ENCODE measurements at regions not wholly inside any gene's neighbourhood (a gene's known extent, or its start where the extent isn't known, plus 50 kb on each side); places are given as distances from the start of the nearest gene placed in this dataset.

GRCh38 chr3:152717252-152717651 is 117.7 kb upstream of the P2RY1 start (continued):
- TF ChIP-seq EZH2 (IDR thresholded peaks at IDR 0.05) = no peak
- TF ChIP-seq SIN3A (IDR thresholded peaks at IDR 0.05; ENCODE audit: low read depth) = no peak
- no peak for TF ChIP-seq TCF7L2 (IDR thresholded peaks at IDR 0.05; ENCODE audit: borderline replicate concordance, extremely low read depth, insufficient read depth, insufficient read length)
- TF ChIP-seq POLR2A (IDR thresholded peaks at IDR 0.05; ENCODE audit: borderline replicate concordance, extremely low read depth, insufficient read depth, insufficient read length) = no peak
- TF ChIP-seq ELF1 (IDR thresholded peaks at IDR 0.05; ENCODE audit: borderline replicate concordance, low read depth) = no peak
- no peak for TF ChIP-seq MAX (IDR thresholded peaks at IDR 0.05)
- TF ChIP-seq CBX3 (IDR thresholded peaks at IDR 0.05; ENCODE audit: low read depth) = no peak

GRCh38 chr3:152718810-152719209 is 116.1 kb upstream of the P2RY1 start:
- peaks cover 0 to 8% of the 10 kb centered on the region in 2 experiments; a peak in 2 of 4 replicates for H3K4me1 ChIP-seq (ENCODE audit: control insufficient read depth in 1 of 2, insufficient read depth in 2 of 2, low read length in 2 of 2)
- TF ChIP-seq EGR1 (IDR thresholded peaks at IDR 0.05; ENCODE audit: low read depth) (no peak), YY1 (IDR thresholded peaks at IDR 0.05; ENCODE audit: extremely low read depth, insufficient replicate concordance, low read depth, low read length) (no peak), RAD21 (IDR thresholded peaks at IDR 0.05; ENCODE audit: low read depth) (no peak), ZBTB33 (IDR thresholded peaks at IDR 0.05; ENCODE audit: extremely low read depth, insufficient replicate concordance, low read length) (no peak), POLR2AphosphoS5 (IDR thresholded peaks at IDR 0.05; ENCODE audit: low read depth, low read length) (no peak), CBX3 (IDR thresholded peaks at IDR 0.05; ENCODE audit: low read depth) (no peak), MAX (IDR thresholded peaks at IDR 0.05) (no peak), ATF3 (IDR thresholded peaks at IDR 0.05) (no peak), JUND (IDR thresholded peaks at IDR 0.05) (no peak), SRF (IDR thresholded peaks at IDR 0.05; ENCODE audit: low read depth) (no peak), CEBPB (IDR thresholded peaks at IDR 0.05; ENCODE audit: low read depth) (no peak), FOSL1 (IDR thresholded peaks at IDR 0.05; ENCODE audit: low read depth) (no peak), EZH2 (IDR thresholded peaks at IDR 0.05) (no peak), CTCF (IDR thresholded peaks at IDR 0.05 in 2 of 3, conservative IDR thresholded peaks at IDR 0.05 in 1 of 3; ENCODE audit: borderline replicate concordance in 1 of 3, insufficient read depth in 1 of 3, low read depth in 2 of 3, low read length in 2 of 3) (no peak), REST (IDR thresholded peaks at IDR 0.05; ENCODE audit: low read depth) (no peak)

More at GRCh38 chr3:152718810-152719209, 116.1 kb upstream of the P2RY1 start:
- Histone ChIP-seq H3K9me2 (ENCODE audit: insufficient read depth) (no peaks in the 10 kb centered on the region), H3K27me3 (ENCODE audit: insufficient read depth, low read length) (no peaks in the 10 kb centered on the region), H3K36me3 (ENCODE audit: control insufficient read depth in 1 of 2, insufficient read depth in 2 of 2, low read length in 2 of 2) (no peaks in the 10 kb centered on the region), H3K27ac (ENCODE audit: low read depth, low read length) (no peak overlapping the region), H3K79me2 (ENCODE audit: insufficient read depth, low read length) (no peaks in the 10 kb centered on the region), H2AFZ (ENCODE audit: low read depth, low read length, poor library complexity, severe bottlenecking) (no peak overlapping the region), H3K9ac (ENCODE audit: low read length) (no peak overlapping the region), H3K4me2 (ENCODE audit: low read length) (peak overlapping the region; percentile 0; the same call in 1 of the 2 replicates), H3K9me3 (ENCODE audit: control insufficient read depth in 1 of 2, insufficient read depth in 1 of 2, low read depth in 1 of 2, low read length in 2 of 2) (no peaks in the 10 kb centered on the region), H3K4me3 (replicated peaks in 1 of 2; ENCODE audit: low read depth in 1 of 2, low read length in 2 of 2) (no peak overlapping the region), H4K20me1 (ENCODE audit: insufficient read depth) (no peaks in the 10 kb centered on the region)
- RAD21 ChIA-PET (ENCODE audit: low non-redundant PET in 1 of 2, low total read pairs in 2 of 2, uncharacterized antibody in 2 of 2, unreplicated experiment in 2 of 2) = no interaction called here
- ATAC-seq (no peak), DNase-seq (ENCODE audit: low read depth, low spot score) (no peak)
- CTCF ChIA-PET = no interaction called here
- intact Hi-C loops (cut with micrococcal nuclease) = no loop called here
- POLR2A ChIA-PET = no interaction called here
- no TSS peak for BruUV-seq (replicated peaks)
